Suppressor macrophage (primary cell): ENCODE measurements at regions not wholly inside any gene's neighbourhood (a gene's known extent, or its start where the extent isn't known, plus 50 kb on each side); places are given as distances from the start of the nearest gene placed in this dataset.

Source experiments
- DNase-seq, 4 experiments: peaks; one replicate each; pipeline ENCODE4 v3.0.0-alpha.2; 2020 to 2022

GRCh38 chr11:91433284-91434010 lies 791.2 kb upstream of the FAT3 start:
- no peak for DNase-seq

GRCh38 chr11:91421641-91422040 lies 803.0 kb upstream of the FAT3 start:
- no peak for DNase-seq

GRCh38 chr11:91407842-91408241 lies 816.8 kb upstream of the FAT3 start:
- DNase-seq, result no peak

- no peak for DNase-seq
Observed at GRCh38 chr11:91406009-91406408, 818.6 kb upstream of the FAT3 start.

GRCh38 chr11:91404344-91404743 lies 820.3 kb upstream of the FAT3 start:
- no peak for DNase-seq

GRCh38 chr11:91397134-91397468 lies 827.5 kb upstream of the FAT3 start:
- no peak for DNase-seq

GRCh38 chr11:91396236-91397133 lies 828.1 kb upstream of the FAT3 start:
- no peak for DNase-seq

GRCh38 chr11:91394727-91395414 lies 829.7 kb upstream of the FAT3 start:
- DNase-seq, result no peak

- no peak for DNase-seq
Observed at GRCh38 chr11:91394073-91394726, 830.4 kb upstream of the FAT3 start.

- DNase-seq, result no peak
Observed at GRCh38 chr11:91382946-91383345, 841.7 kb upstream of the FAT3 start.

- no peak for DNase-seq
Observed at GRCh38 chr11:91374794-91375193, 849.8 kb upstream of the FAT3 start.

- no peak for DNase-seq
Observed at GRCh38 chr11:91373497-91373896, 851.1 kb upstream of the FAT3 start.

- DNase-seq, result no peak
Observed at GRCh38 chr11:91366816-91367215, 857.8 kb upstream of the FAT3 start.

GRCh38 chr11:91365986-91366585 lies 858.5 kb upstream of the FAT3 start:
- no peak for DNase-seq

GRCh38 chr11:91350931-91351330 lies 873.7 kb upstream of the FAT3 start:
- DNase-seq, result no peak

- DNase-seq, result no peak
Observed at GRCh38 chr11:91326751-91327150, 897.9 kb upstream of the FAT3 start.

- no peak for DNase-seq
Observed at GRCh38 chr11:91326280-91326679, 898.3 kb upstream of the FAT3 start.

- DNase-seq, result no peak
Observed at GRCh38 chr11:91314521-91314920, 910.1 kb upstream of the FAT3 start.

- no peak for DNase-seq
Observed at GRCh38 chr11:91312541-91312940, 912.1 kb upstream of the FAT3 start.

- no peak for DNase-seq
Observed at GRCh38 chr11:91310085-91310484, 914.5 kb upstream of the FAT3 start.

GRCh38 chr11:91308069-91308468 lies 916.5 kb upstream of the FAT3 start:
- DNase-seq, result no peak

- no peak for DNase-seq
Observed at GRCh38 chr11:91305402-91305801, 919.2 kb upstream of the FAT3 start.

- DNase-seq, result no peak
Observed at GRCh38 chr11:91303749-91304148, 920.9 kb upstream of the FAT3 start.
